ENCODE measurements at regions not wholly inside any gene's neighbourhood (a gene's known extent, or its start where the extent isn't known, plus 50 kb on each side); places are given as distances from the start of the nearest gene placed in this dataset.

GRCh38 chr4:18923496-18924161, 902.1 kb upstream of the LCORL start:
- H3K4me3 ChIP-seq (replicated peaks in 1 of 3; ENCODE audit: insufficient read depth in 1 of 3, low read depth in 2 of 3, low read length in 3 of 3), result no peak overlapping the region
- FAIRE-seq (no peak), DNase-seq (ENCODE audit: low spot score) (no peak), ATAC-seq (no peak)
- intact Hi-C loops (cut with micrococcal nuclease; ENCODE audit: unreplicated experiment) (no loop called here), in situ Hi-C loops (cut with HindIII; ENCODE audit: extremely low pct_ligation_motif_present, low pct_unique_long_range_greater_than_20kb) (no loop called here)
- peaks cover 93% of the 10 kb centered on the region for H3K9me3 ChIP-seq (ENCODE audit: low read length)
- H3K36me3 ChIP-seq (replicated peaks in 1 of 2; ENCODE audit: control insufficient read depth in 1 of 2, insufficient read depth in 2 of 2, low read length in 2 of 2), result no peaks in the 10 kb centered on the region
- H3K79me2 ChIP-seq (ENCODE audit: insufficient read depth, low read length), result no peaks in the 10 kb centered on the region
- no peak overlapping the region for H3K9ac ChIP-seq (ENCODE audit: insufficient read depth, low read depth, low read length)
- H4K20me1 ChIP-seq (ENCODE audit: insufficient read depth, low read length), result no peaks in the 10 kb centered on the region
- no peak overlapping the region for H2AFZ ChIP-seq (ENCODE audit: low read length)
- BruUV-seq (replicated peaks), result no TSS peak
- ChIA-PET POLR2A (no interaction called here), CTCF (ENCODE audit: low intra/inter-chr PET ratio, low total read pairs) (no interaction called here)
- no peak overlapping the region for H3K4me2 ChIP-seq (ENCODE audit: low read depth, low read length)
- H3K27ac ChIP-seq (ENCODE audit: extremely low read length, insufficient read depth, low read length), result no peak overlapping the region
- WGBS (ENCODE audit: low lambda C conversion rate), result 0% methylated on average over 1 of the region's 1 CpG
- no peaks in the 10 kb centered on the region for H3K4me1 ChIP-seq (ENCODE audit: insufficient read depth, low read length)
- TF ChIP-seq CC2D1A (CRISPR knock-in tag; IDR thresholded peaks at IDR 0.05) (no peak), MXI1 (IDR thresholded peaks at IDR 0.05; ENCODE audit: borderline replicate concordance, low read depth, low read length) (no peak), KDM5B (CRISPR knock-in tag; IDR thresholded peaks at IDR 0.05; ENCODE audit: borderline replicate concordance) (no peak), ZNF205 (CRISPR knock-in tag; IDR thresholded peaks at IDR 0.05) (no peak), NFATC3 (CRISPR knock-in tag; IDR thresholded peaks at IDR 0.05) (no peak), SP1 (IDR thresholded peaks at IDR 0.05) (no peak), SP1 (CRISPR knock-in tag; IDR thresholded peaks at IDR 0.05) (no peak), ZGPAT (CRISPR knock-in tag; IDR thresholded peaks at IDR 0.05) (no peak), THRA (CRISPR knock-in tag; IDR thresholded peaks at IDR 0.05; ENCODE audit: borderline replicate concordance) (no peak), HES4 (CRISPR knock-in tag; IDR thresholded peaks at IDR 0.05; ENCODE audit: borderline replicate concordance) (no peak), ZNF207 (IDR thresholded peaks at IDR 0.05; ENCODE audit: borderline replicate concordance) (no peak)
- H3K27me3 ChIP-seq (ENCODE audit: control insufficient read depth in 1 of 2, insufficient read depth in 2 of 2, low read length in 2 of 2), result no peaks in the 10 kb centered on the region

Data from HepG2 (cell line).